DND-41 (cell line): ENCODE measurements at regions not wholly inside any gene's neighbourhood (a gene's known extent, or its start where the extent isn't known, plus 50 kb on each side); places are given as distances from the start of the nearest gene placed in this dataset.

ENCODE experiments used
- CTCF ChIP-seq: IDR thresholded peaks from 2 replicates; pipeline ENCODE4 v1.5.1; 2012; ENCODE audit warnings: borderline replicate concordance, low read length, moderate library complexity, mild to moderate bottlenecking; ENCODE audit not compliant: poor library complexity, severe bottlenecking; ENCODE audit errors: extremely low read depth
- EZH2 ChIP-seq: IDR thresholded peaks from 3 replicates; pipeline ENCODE4 v1.6.1; 2012; ENCODE audit warnings: borderline replicate concordance, low read depth, mild to moderate bottlenecking, moderate library complexity, low read length, inconsistent platforms; ENCODE audit not compliant: severe bottlenecking

DNA sequence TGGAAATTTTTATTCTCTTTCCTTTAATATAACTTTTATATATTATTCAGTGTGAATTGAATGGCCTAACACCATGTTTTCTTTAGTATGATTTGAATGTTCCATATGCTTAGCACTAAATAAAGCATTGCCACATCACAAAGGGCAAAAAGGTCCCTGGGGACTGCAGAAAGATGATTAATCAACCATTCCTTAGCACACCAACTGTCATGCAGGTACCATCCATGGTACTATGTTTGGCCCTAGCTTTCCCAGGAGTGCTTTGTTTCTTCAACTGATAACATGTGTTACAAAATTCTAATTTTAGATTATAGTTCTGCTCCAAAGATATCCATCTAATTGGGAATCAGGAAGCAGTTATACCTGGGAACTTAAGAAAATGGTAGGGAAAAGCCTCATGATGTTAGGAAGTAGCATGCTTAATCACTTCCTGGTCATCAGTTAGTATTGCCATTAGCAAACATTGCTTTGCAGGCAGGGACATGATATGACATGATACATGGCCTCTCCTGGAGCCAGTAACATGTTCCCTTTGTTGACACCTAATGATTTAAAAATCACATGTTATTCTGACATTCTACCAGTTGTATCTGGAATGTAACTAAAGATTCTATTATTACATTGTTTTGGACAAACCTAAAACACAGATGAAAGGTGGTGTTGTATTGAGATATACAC is 712.6 kb upstream of the GBE1 start:
- no peak for TF ChIP-seq CTCF
- TF ChIP-seq EZH2: no peak
